ENCODE measurements at regions not wholly inside any gene's neighbourhood (a gene's known extent, or its start where the extent isn't known, plus 50 kb on each side); places are given as distances from the start of the nearest gene placed in this dataset.

GRCh38 chr10:29403208-29403607, 114.3 kb downstream of the LYZL1 start:
- no peak for DNase-seq

DNA sequence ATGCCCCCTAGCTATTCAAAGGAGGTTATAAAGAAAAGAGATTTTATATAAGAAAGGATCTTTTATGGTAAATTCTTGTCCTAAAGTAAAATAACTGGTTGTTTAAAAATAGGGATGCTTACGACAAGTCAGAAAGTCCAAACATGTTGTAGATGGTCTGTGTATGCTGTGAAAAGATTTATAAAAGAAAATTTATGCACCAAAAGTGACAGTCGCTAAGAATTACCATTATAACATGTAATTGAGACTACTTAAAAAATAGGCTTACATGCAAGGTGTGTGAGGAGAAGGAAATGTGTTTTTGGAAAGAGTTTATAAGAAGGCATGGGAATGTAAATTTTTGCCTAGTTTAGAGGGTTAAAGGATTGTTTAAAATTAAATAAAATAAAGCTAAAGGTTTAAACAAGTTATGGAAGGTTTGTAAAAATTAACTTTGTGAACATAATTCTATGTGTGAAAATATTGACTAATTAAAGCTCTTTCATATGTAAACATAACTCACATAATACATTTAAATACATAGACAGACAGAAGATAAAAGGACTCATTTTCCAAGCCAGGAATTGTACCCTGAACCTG, 118.5 kb downstream of the LYZL1 start:
- no peak for DNase-seq
